ENCODE measurements at regions not wholly inside any gene's neighbourhood (a gene's known extent, or its start where the extent isn't known, plus 50 kb on each side); places are given as distances from the start of the nearest gene placed in this dataset.
A peak's percentile ranks its signal among the peaks of the same experiment; 100 is the strongest.

GRCh38 chr13:90315061-90315460, 1032.4 kb upstream of the MIR17HG start:
- ATAC-seq (no peak), DNase-seq (ENCODE audit: low read depth in 1 of 2, low spot score in 1 of 2) (no peak), FAIRE-seq (no peak)
- 63% methylated on average over 1 of the region's 2 CpGs for WGBS (ENCODE audit: missing lambda C conversion rate)
- CTCF ChIA-PET, result no interaction called here
- no peak overlapping the region for H3K27ac ChIP-seq
- H3K4me3 ChIP-seq, result no peak overlapping the region
- no peak overlapping the region for H3K4me2 ChIP-seq
- no peaks in the 10 kb centered on the region for H3K4me1 ChIP-seq
- H3K9me3 ChIP-seq, result no peaks in the 10 kb centered on the region
- TF ChIP-seq FOSL2 (IDR thresholded peaks at IDR 0.05), result no peak
- no peak for TF ChIP-seq FOSL2 (CRISPR knock-in tag; IDR thresholded peaks at IDR 0.05)
- TF ChIP-seq HES2 (IDR thresholded peaks at IDR 0.05), result no peak
- no peak for TF ChIP-seq NR3C1 (IDR thresholded peaks at IDR 0.05)
- TF ChIP-seq CEBPB (IDR thresholded peaks at IDR 0.05), result no peak
- POLR2A ChIA-PET, result no interaction called here

- Histone ChIP-seq H3K4me2 (no peak overlapping the region), H3K4me3 (no peak overlapping the region), H3K27ac (no peak overlapping the region), H3K4me1 (no peaks in the 10 kb centered on the region), H3K9me3 (no peaks in the 10 kb centered on the region)
- TF ChIP-seq BHLHE40 (IDR thresholded peaks at IDR 0.05; ENCODE audit: low read depth, low read length) (no peak), FOSL2 (IDR thresholded peaks at IDR 0.05) (no peak), FOSL2 (CRISPR knock-in tag; IDR thresholded peaks at IDR 0.05) (no peak), CHD4 (IDR thresholded peaks at IDR 0.05; ENCODE audit: borderline replicate concordance) (no peak), MAFK (IDR thresholded peaks at IDR 0.05; ENCODE audit: partially characterized antibody) (peak; percentile 71)
- no peak for DNase-seq (ENCODE audit: low read depth in 1 of 2, low spot score in 1 of 2)
- 71% methylated on average over 4 of the region's 4 CpGs for WGBS (ENCODE audit: missing lambda C conversion rate)
- no peak for ATAC-seq
- CTCF ChIA-PET, result no interaction called here
- no peak for FAIRE-seq
- POLR2A ChIA-PET, result no interaction called here
These were observed 1026.8 kb upstream of the MIR17HG start for GRCh38 chr13:90320664-90321063.

DNA sequence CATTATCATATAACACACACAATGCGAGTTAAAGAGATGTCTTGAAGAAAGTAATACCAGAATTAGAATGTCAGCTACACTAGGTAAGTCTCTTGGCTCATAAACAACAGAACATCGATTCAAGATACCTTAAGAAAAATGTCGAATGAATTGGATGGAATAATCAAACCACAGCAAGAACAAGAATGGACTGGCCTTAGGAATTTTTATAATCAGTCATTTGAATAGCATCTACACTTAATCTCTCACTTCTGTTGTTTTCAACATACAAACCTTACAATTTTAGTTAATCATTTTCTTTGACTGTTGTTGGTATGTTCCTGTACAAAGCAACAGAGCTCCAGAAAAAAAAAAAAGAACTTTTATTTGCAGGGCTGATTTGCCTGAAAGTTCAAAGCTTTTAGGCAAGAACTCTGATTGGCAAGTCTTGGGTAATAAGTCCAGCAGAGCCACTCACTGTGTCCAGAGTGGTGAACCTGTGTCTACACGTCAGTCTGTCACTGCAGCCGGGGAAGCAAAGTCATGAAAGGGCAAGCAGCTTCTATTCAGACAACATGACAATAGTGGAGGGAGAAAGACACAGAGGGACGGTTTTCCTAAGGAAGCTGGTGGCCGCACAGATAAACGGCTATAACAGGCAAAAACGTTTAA, 1026.1 kb upstream of the MIR17HG start:
- Histone ChIP-seq H3K27ac (no peak overlapping the region), H3K4me1 (no peaks in the 10 kb centered on the region), H3K9me3 (no peaks in the 10 kb centered on the region), H3K4me2 (no peak overlapping the region), H3K4me3 (no peak overlapping the region)
- WGBS (ENCODE audit: missing lambda C conversion rate), result 63% methylated on average over 9 of the region's 9 CpGs
- ChIA-PET CTCF (no interaction called here), POLR2A (no interaction called here)
- no peak for TF ChIP-seq JUNB (IDR thresholded peaks at IDR 0.05)
- TF ChIP-seq, protein P1, sequence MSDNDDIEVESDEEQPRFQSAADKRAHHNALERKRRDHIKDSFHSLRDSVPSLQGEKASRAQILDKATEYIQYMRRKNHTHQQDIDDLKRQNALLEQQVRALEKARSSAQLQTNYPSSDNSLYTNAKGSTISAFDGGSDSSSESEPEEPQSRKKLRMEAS (IDR thresholded peaks at IDR 0.05), result no peak
- TF ChIP-seq HES2 (IDR thresholded peaks at IDR 0.05), result no peak
- no peak for TF ChIP-seq ELK1 (IDR thresholded peaks at IDR 0.05; ENCODE audit: low read depth, low read length)
- TF ChIP-seq FOXS1 (CRISPR knock-in tag; IDR thresholded peaks at IDR 0.05), result no peak
- TF ChIP-seq ZC3H11A (IDR thresholded peaks at IDR 0.05), result no peak
- TF ChIP-seq HOXB13 (CRISPR knock-in tag; IDR thresholded peaks at IDR 0.05; ENCODE audit: low read depth), result no peak
- TF ChIP-seq, protein P2, sequence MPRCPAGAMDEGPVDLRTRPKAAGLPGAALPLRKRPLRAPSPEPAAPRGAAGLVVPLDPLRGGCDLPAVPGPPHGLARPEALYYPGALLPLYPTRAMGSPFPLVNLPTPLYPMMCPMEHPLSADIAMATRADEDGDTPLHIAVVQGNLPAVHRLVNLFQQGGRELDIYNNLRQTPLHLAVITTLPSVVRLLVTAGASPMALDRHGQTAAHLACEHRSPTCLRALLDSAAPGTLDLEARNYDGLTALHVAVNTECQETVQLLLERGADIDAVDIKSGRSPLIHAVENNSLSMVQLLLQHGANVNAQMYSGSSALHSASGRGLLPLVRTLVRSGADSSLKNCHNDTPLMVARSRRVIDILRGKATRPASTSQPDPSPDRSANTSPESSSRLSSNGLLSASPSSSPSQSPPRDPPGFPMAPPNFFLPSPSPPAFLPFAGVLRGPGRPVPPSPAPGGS (IDR thresholded peaks at IDR 0.05), result no peak
- no peak for TF ChIP-seq CTCF (IDR thresholded peaks at IDR 0.05)
- no peak for TF ChIP-seq RARB (CRISPR knock-in tag; IDR thresholded peaks at IDR 0.05)
- DNase-seq (ENCODE audit: low read depth in 1 of 2, low spot score in 1 of 2) (no peak), FAIRE-seq (no peak), ATAC-seq (no peak)
